ENCODE measurements at regions not wholly inside any gene's neighbourhood (a gene's known extent, or its start where the extent isn't known, plus 50 kb on each side); places are given as distances from the start of the nearest gene placed in this dataset.

DNA sequence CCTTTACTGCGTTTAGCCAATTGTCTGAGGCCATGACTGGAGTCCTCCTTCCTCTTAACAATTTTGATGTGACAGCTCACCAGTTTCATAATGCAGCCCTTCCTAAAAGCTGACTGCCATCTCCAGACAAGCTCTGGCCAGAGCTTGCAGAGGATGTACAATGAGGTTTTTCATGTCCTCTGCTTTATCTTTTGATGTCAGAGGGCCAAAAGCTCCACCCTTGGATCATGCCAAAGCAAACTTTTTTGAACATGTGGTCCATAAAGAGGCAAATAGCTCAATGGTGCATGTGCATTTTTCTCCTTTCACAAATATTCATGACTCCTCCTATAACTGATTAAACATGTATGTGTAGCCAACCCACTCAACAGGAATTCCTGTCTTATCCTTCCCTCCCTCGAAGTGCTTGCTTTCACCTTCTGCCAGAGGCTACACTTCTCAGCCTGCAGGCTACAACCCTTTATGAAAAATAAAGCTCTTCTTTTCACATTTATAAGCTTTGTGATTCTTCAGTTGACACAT is 266.2 kb downstream of the FBXO15 start:
- TF ChIP-seq, protein P1, sequence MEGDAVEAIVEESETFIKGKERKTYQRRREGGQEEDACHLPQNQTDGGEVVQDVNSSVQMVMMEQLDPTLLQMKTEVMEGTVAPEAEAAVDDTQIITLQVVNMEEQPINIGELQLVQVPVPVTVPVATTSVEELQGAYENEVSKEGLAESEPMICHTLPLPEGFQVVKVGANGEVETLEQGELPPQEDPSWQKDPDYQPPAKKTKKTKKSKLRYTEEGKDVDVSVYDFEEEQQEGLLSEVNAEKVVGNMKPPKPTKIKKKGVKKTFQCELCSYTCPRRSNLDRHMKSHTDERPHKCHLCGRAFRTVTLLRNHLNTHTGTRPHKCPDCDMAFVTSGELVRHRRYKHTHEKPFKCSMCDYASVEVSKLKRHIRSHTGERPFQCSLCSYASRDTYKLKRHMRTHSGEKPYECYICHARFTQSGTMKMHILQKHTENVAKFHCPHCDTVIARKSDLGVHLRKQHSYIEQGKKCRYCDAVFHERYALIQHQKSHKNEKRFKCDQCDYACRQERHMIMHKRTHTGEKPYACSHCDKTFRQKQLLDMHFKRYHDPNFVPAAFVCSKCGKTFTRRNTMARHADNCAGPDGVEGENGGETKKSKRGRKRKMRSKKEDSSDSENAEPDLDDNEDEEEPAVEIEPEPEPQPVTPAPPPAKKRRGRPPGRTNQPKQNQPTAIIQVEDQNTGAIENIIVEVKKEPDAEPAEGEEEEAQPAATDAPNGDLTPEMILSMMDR (conservative IDR thresholded peaks at IDR 0.05; ENCODE audit: low read depth, low read length), result no peak
- no peak for TF ChIP-seq EZH2 (IDR thresholded peaks at IDR 0.05; ENCODE audit: borderline replicate concordance, low read depth, low read length, poor library complexity, severe bottlenecking)

Data from A673 (cell line).